ENCODE measurements at regions not wholly inside any gene's neighbourhood (a gene's known extent, or its start where the extent isn't known, plus 50 kb on each side); places are given as distances from the start of the nearest gene placed in this dataset.

- H3K79me2 ChIP-seq (ENCODE audit: control insufficient read depth, insufficient read depth, low read length), result no peaks in the 10 kb centered on the region
- no peak overlapping the region for H2AFZ ChIP-seq (ENCODE audit: insufficient read depth, low read depth, low read length, poor library complexity, severe bottlenecking)
- ATAC-seq (ENCODE audit: low read depth) (no peak), DNase-seq (no peak)
- Mint-ChIP-seq H3K9me3 (ENCODE audit: insufficient read depth) (no peaks in the 10 kb centered on the region), H3K4me3 (no peak overlapping the region), H3K27ac (no peak overlapping the region), H3K4me1 (no peaks in the 10 kb centered on the region), H3K27me3 (peaks cover 24% of the 10 kb centered on the region)
- H3K9me3 ChIP-seq (ENCODE audit: control extremely low read depth in 1 of 3, control insufficient read depth in 2 of 3, insufficient read depth in 1 of 3, low read length in 2 of 3), result peaks cover 0 to 12% (median 0%) of the 10 kb centered on the region in 3 donors
- H3K27ac ChIP-seq (ENCODE audit: low read length in 2 of 2), result no peak overlapping the region
- no peaks in the 10 kb centered on the region for H4K20me1 ChIP-seq (ENCODE audit: control insufficient read depth, insufficient read depth, low read length, poor library complexity, severe bottlenecking)
- WGBS (ENCODE audit: insufficient coverage), result 19% methylated on average over 7 of the region's 10 CpGs
- no peaks in the 10 kb centered on the region for H3K4me1 ChIP-seq (ENCODE audit: control insufficient read depth in 2 of 2, insufficient read depth in 2 of 2, low read length in 2 of 2)
- H3K27me3 ChIP-seq (replicated peaks in 1 of 4; ENCODE audit: control extremely low read depth in 1 of 4, control insufficient read depth in 3 of 4, insufficient read depth in 4 of 4, low read length in 3 of 4), result peaks cover 0 to 4% (median 0%) of the 10 kb centered on the region in 4 experiments
- no peak overlapping the region for H3K4me3 ChIP-seq (ENCODE audit: control extremely low read depth in 1 of 5, extremely low read depth in 1 of 5, insufficient read depth in 1 of 5, low read depth in 2 of 5, low read length in 4 of 5)
- H3K9ac ChIP-seq (ENCODE audit: low read length), result no peak overlapping the region
- POLR2A ChIA-PET, result no interaction called here
- H3K36me3 ChIP-seq (replicated peaks in 1 of 2; ENCODE audit: control extremely low read depth in 1 of 2, control insufficient read depth in 1 of 2, extremely low read depth in 1 of 2, insufficient read depth in 2 of 2, low read length in 1 of 2), result no peaks in the 10 kb centered on the region
- CTCF ChIA-PET, result no interaction called here
- intact Hi-C loops (cut with micrococcal nuclease), result no loop called here
- H3K4me2 ChIP-seq (replicated peaks; ENCODE audit: low read depth, low read length, poor library complexity, severe bottlenecking), result no peak overlapping the region
- TF ChIP-seq EZH2 (IDR thresholded peaks at IDR 0.05; ENCODE audit: borderline replicate concordance, insufficient read depth, low read depth, low read length, poor library complexity, severe bottlenecking), result no peak
- no peak for TF ChIP-seq CTCF (IDR thresholded peaks at IDR 0.05)
Measured at GRCh38 chr22:27133019-27133431, 475.6 kb downstream of the MIAT start.

GRCh38 chr22:27133681-27134314, 476.4 kb downstream of the MIAT start:
- Histone ChIP-seq H3K4me2 (replicated peaks; ENCODE audit: low read depth, low read length, poor library complexity, severe bottlenecking) (no peak overlapping the region), H3K9ac (ENCODE audit: low read length) (no peak overlapping the region), H3K9me3 (ENCODE audit: control extremely low read depth in 1 of 3, control insufficient read depth in 2 of 3, insufficient read depth in 1 of 3, low read length in 2 of 3) (peaks cover 0 to 12% (median 0%) of the 10 kb centered on the region in 3 donors), H3K27me3 (replicated peaks in 1 of 4; ENCODE audit: control extremely low read depth in 1 of 4, control insufficient read depth in 3 of 4, insufficient read depth in 4 of 4, low read length in 3 of 4) (peaks cover 0 to 4% (median 0%) of the 10 kb centered on the region in 4 experiments), H3K4me1 (ENCODE audit: control insufficient read depth in 2 of 2, insufficient read depth in 2 of 2, low read length in 2 of 2) (no peaks in the 10 kb centered on the region), H3K4me3 (ENCODE audit: control extremely low read depth in 1 of 5, extremely low read depth in 1 of 5, insufficient read depth in 1 of 5, low read depth in 2 of 5, low read length in 4 of 5) (no peak overlapping the region), H4K20me1 (ENCODE audit: control insufficient read depth, insufficient read depth, low read length, poor library complexity, severe bottlenecking) (no peaks in the 10 kb centered on the region), H2AFZ (ENCODE audit: insufficient read depth, low read depth, low read length, poor library complexity, severe bottlenecking) (no peak overlapping the region), H3K79me2 (ENCODE audit: control insufficient read depth, insufficient read depth, low read length) (no peaks in the 10 kb centered on the region), H3K36me3 (replicated peaks in 1 of 2; ENCODE audit: control extremely low read depth in 1 of 2, control insufficient read depth in 1 of 2, extremely low read depth in 1 of 2, insufficient read depth in 2 of 2, low read length in 1 of 2) (no peaks in the 10 kb centered on the region), H3K27ac (ENCODE audit: low read length in 2 of 2) (no peak overlapping the region)
- no peaks in the 10 kb centered on the region for H3K9me3 Mint-ChIP-seq (ENCODE audit: insufficient read depth)
- CTCF ChIA-PET, result no interaction called here
- DNase-seq (no peak), ATAC-seq (ENCODE audit: low read depth) (no peak)
- no peak overlapping the region for H3K4me3 Mint-ChIP-seq
- WGBS (ENCODE audit: insufficient coverage), result 81% methylated on average over 5 of the region's 11 CpGs
- intact Hi-C loops (cut with micrococcal nuclease), result no loop called here
- POLR2A ChIA-PET, result no interaction called here
- TF ChIP-seq CTCF (IDR thresholded peaks at IDR 0.05), result no peak
- no peak for TF ChIP-seq EZH2 (IDR thresholded peaks at IDR 0.05; ENCODE audit: borderline replicate concordance, insufficient read depth, low read depth, low read length, poor library complexity, severe bottlenecking)
- H3K4me1 Mint-ChIP-seq, result no peaks in the 10 kb centered on the region
- peaks cover 24% of the 10 kb centered on the region for H3K27me3 Mint-ChIP-seq
- H3K27ac Mint-ChIP-seq, result no peak overlapping the region
